ELR (cell line): ENCODE measurements at regions not wholly inside any gene's neighbourhood (a gene's known extent, or its start where the extent isn't known, plus 50 kb on each side); places are given as distances from the start of the nearest gene placed in this dataset.
"Not testable (repeated sequence)": the region's sequence is repeated elsewhere in the genome, so short reads cannot be mapped to it uniquely, and the experiment has no call there.

Source experiments
- DNase-seq: peaks from one replicate; pipeline ENCODE4 v3.0.0-alpha.2; 2015; ENCODE audit warnings: low read depth

DNA sequence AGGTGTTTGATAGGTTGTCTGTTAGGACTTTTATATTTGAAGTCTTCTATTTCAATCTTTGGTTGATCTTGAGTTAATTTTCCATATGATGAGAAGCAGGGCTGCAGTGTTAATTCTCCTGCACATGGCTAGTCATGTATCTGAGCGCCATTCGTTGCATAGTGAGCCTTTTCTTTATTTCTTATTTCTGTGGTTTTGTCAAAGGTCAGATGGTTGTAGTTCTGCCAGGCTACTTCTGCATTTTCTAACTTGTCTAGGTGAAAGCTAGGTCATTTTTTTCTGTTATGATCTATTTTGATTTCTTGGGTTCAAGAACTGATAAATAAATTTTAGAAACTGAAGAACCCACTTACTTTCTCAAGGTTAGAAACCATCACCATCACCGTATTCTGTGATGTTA, 56.7 kb downstream of the CCDC74A start:
- no peak for DNase-seq

DNA sequence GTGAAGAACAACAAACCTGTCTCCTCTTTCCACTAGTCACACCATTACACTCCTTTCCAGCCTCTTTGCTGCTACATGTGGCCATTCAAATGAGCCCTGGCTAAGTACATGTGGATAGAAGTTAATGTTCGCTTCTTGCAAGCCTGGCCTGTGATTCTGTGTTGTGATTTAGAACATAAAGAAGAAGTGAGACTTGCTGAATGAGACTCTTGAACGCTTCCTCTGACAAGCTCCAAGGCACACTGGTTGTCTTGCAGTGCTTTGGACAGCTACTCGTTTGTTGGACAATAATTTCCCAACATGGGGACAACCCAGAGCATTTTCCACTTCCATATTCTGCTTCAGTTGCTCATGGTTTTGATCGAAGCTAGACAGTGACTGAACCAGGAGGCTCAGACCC, 57.3 kb downstream of the CCDC74A start:
- DNase-seq = no peak

DNA sequence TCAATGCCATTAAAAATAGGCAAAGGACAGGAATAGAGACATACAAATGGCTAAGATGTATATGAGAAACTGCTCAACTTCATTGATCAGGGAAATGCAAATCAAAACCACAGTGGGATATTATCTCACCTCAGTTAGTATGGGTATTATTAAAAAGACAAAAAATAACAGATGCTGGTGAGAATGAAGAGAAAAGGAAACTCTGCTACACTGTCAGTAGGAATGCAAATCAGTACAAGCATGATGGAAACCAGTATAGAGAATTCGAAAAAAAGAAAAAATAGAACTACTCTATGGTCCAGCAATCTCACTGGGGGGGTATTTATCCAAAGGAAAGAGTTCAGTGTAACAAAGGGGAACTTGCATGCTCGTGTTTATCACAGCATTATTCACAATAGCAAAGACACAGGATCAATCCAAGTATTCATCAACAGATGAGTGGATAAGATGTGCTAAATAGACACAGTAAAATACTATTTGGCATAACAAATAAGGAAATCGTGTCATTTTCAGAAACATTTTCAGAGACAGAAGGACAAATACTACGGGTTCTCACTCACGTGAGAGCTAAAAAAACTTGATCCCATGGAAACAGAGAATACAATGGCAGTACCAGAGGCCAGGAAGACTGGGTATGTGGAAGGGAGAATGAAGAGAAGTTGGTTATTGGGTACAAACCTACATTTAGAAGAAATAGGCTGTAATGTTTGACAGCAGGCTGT, 60.6 kb downstream of the CCDC74A start:
- no peak for DNase-seq

DNA sequence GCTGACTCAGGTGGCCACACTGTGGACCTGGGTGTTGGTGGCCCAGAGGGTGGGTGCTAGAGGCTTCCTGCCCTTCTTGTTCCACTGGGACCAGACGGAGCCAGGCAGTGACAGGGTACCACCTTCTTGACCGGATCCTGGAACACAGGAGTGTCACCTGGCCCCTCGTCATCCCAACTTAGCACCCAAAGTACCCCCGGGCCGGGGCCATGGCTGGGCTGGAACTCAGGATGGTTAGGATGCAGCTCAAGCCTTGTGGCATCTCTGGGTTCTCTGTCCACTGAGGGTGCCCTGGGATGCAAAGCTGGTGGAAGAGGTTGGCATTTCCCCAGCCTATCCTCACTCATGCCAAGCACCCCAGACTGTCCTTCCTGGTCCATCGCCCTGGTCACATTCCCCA, 61.4 kb downstream of the CCDC74A start:
- DNase-seq = not testable (repeated sequence)

DNA sequence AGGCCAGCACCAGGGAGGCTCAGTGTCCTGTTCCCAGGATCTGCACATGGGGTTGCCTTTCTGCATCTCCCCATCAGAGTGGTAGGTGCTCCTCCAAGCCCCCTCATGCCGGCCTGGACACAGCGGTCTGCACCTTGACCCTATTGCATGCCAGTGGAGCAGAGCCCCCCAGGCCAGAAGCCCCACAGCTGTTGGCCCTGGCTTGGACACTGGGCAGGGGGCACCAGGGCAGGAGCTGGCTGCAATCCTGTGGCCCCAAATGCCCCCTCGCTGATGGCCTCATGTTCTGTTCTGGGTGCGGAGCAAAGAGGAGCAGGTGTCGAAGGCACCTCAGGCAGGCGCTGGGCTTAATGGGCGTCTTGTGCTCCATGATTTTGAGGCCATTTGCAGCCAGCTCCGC, 62.7 kb downstream of the CCDC74A start:
- DNase-seq = no peak

DNA sequence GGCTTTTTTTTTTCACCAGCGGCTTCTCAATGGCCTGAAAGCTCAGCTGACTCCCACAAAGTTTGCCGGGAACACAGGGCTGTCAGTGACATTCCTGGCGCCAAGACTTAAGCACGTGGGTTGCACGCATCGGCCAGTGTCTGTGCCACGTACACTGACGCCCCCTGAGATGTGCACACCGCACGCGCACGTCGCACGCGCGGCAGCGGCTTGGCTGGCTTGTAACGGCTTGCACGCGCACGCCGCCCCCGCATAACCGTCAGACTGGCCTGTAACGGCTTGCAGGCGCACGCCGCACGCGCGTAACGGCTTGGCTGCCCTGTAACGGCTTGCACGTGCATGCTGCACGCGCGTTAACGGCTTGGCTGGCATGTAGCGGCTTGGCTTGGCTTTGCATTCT, 63.2 kb downstream of the CCDC74A start:
- DNase-seq = no peak

DNA sequence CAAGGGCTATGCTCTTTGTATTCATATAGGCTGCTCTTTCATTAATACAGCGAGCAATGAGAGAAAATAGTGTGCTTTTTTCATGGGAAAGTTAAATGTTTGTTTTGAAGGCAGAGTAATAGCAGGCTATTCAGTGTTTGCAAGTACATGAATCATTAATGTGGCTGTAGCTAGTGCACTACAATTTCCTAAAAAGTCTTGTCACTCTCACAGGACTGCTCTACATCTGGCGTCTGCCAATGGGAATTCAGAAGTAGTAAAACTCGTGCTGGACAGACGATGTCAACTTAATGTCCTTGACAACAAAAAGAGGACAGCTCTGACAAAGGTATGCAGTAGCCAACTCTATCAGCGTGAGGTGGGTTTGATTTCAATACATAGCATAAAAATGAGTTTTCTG, 68.9 kb downstream of the CCDC74A start:
- not testable (repeated sequence) for DNase-seq

DNA sequence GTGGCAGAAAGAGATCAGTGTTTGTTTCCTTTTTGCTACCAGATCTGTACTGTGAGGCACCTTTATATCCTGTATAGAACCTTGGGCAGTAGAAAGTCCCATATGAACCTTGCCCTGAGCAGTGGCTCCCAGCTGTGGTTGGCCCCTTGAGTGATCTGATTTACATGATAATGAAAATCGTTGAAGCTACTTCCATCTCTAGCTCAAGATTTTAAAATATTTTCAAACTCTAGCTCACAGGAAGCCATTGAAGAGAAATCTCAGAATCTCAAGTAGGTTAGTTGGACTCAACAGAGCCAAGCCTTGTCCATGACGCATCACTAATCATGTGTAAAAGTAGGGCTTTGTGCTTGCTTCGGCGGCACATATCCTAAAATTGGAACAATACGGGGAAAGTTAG, 74.8 kb downstream of the CCDC74A start:
- not testable (repeated sequence) for DNase-seq

DNA sequence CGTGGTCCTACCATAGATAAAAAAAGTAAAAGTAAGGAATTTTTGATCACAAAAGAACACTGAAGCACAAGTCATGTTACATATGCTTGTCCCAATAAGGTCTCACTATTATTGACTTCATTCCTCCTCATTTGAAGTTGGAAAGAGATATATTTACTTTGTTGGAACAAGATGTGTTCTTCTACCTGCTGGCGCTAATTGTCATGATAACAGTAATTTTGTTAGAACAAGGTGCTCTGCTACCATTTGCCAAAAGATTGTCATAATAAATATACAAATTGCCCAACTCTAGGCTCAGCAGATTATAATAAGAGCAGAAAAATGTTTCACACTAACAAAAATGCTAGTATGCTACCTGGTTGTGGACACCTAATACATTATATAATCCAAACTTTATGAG, 77.0 kb downstream of the CCDC74A start:
- DNase-seq = not testable (repeated sequence)

DNA sequence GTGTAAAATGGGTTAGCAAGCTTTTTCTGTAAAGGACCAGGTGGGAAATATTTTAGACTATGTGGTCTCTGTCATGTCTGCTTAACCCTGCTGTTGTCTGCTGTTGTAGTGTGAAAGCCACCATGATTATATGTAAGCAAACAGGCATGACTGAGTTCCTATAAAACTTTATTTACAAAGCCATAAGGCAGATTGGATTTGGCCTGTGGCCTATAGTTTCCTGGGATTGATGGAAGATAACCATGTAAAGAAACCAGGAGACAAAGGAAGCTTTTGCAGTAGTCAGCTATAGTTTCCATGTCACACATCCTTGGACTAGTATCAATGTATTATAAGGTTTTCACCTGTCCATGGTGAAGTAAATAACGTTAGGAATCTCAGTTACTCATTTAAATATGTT, 78.7 kb downstream of the CCDC74A start:
- DNase-seq = not testable (repeated sequence)

DNA sequence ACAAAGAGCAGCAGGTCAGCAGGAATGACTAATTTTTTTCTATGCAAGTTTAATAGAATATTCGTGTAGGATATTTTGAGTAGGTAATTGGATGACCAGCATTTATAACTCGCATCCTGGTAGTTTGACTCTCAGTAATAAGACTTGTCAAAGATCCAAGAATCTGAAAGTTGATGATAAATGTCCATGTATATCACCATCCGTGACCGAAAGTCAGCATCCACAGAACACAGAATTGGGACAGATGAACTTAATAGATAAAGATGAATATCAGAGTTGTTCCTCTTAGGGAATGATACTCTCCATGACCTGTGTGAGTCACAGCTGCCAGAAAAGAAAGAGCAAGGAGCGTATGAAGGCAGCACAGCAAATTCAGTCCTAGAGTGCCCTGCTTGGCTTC, 79.4 kb downstream of the CCDC74A start:
- not testable (repeated sequence) for DNase-seq

DNA sequence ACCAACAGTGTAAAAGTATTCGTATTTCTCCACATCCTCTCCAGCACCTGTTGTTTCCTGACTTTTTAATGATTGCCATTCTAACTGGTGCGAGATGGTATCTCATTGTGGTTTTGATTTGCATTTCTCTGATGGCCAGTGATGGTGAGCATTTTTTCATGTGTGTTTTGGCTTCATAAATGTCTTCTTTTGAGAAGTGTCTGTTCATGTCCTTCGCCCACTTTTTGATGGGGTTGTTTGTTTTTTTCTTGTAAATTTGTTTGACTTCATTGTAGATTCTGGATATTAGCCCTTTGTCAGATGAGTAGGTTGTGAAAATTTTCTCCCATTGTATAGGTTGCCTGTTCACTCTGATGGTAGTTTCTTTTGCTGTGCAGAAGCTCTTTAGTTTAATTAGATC, 86.9 kb downstream of the CCDC74A start:
- not testable (repeated sequence) for DNase-seq

DNA sequence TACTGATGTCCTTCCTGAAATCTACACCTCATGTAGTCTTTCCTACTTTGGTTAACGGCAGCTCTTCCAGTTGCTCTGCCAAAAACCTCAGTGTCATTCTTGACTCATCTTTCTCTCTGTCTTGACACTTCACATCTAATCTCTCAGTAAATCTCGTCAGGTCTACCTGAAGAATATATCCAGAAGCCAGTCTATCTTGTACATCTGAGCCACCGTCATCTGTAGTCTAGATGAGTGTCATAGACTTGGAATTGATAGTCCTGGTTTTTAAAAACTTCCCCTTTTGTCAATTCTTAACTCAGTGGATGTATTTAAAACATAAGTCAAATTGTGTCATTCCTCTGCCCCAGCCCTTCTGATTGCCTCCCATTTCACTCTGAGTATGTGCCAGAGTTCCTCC, 90.6 kb downstream of the CCDC74A start:
- DNase-seq = not testable (repeated sequence)

DNA sequence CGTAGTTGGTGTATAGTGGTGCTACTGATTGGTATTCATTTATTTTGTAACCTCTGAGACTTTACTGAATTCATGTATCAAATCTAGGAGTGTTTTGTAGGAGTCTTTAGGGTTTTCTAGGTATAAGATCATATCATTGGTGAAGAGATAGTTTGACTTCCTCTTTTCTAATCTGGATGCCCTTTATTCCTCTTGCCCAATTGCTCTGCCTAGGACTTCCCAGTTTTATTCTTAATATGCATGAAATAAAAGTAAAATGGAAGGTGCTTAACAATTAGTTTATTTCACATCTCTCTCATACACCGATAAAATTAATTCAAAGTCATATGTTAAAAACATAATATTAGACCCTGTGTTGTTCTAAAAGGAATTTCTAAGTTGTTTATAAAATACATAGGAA, 95.2 kb downstream of the CCDC74A start:
- not testable (repeated sequence) for DNase-seq

DNA sequence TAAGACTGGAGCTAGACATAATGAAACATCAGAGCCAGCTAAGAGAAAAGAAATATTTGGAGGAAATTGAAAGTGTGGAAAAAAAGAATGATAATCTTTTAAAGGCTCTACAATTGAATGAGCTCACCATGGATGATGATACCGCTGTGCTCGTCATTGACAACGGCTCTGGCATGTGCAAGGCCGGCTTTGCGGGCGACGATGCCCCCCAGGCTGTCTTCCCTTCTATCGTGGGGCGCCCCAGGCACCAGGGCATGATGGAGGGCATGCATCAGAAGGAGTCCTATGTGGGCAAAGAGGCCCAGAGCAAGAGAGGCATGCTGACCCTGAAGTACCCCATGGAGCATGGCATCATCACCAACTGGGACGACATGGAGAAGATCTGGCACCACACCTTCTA, 98.3 kb downstream of the CCDC74A start:
- DNase-seq = not testable (repeated sequence)

DNA sequence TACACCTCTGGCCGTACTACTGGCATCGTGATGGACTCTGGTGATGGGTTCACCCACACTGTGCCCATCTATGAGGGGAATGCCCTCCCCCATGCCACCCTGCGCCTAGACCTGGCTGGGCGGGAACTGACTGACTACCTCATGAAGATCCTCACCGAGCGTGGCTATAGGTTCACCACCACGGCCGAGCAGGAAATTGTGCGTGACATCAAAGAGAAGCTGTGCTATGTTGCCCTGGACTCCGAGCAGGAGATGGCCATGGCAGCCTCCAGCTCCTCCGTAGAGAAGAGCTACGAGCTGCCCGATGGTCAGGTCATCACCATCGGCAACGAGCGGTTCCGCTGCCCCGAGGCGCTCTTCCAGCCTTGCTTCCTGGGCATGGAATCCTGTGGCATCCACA, 98.9 kb downstream of the CCDC74A start:
- not testable (repeated sequence) for DNase-seq

DNA sequence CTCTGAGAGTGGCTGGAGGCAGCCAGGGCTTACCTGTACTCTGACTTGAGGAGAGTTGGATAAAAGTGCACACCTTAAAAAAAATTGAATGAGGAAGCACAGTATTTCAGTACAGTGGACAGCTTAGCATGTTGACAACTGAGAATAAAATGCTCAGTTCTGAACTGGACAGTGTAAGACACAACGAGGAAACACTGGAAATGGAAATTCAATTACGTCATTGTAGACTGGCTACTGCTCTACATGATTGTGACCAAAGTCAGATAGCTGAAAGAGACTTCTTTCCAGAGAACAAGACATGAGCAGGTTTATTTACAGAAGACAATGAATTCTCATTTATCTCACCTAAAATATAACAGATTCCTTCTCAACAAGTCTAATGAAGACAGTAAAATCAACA, 100.1 kb downstream of the CCDC74A start:
- not testable (repeated sequence) for DNase-seq

DNA sequence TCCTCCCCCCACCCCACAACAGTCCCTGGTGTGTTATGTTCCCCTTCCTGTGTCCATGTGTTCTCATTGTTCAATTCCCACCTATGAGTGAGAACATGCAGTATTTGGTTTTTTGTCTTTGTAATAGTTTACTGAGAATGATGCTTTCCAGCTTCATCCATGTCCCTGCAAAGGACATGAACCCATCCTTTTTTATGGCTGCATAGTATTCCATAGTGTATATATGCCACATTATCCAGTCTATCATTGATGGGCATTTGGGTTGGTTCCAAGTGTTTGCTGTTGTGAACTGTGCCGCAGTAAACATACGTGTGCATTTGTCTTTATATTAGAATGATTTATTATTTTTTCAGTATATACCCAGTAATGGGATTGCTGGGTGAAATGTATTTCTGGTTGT, 104.0 kb downstream of the CCDC74A start:
- DNase-seq = not testable (repeated sequence)

DNA sequence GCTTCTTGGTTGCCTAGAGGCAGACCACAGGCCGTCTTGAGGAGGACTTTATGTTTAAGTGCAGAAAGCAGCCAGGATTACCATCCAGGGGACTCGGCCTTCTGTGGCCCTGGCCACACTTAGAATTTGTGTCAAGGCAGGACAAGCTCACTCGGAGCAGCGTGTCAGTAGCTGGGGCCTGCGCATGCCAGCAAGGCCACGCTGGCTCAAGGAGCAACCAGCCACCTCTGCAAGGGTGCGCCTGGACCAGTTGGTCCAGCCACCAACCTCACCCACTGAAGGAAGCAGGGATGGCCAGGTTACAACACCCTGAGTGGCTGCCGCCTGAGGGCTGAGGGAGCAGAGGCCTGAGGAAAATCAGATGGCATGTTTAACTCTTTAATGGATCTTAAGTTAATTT, 105.7 kb downstream of the CCDC74A start:
- DNase-seq = not testable (repeated sequence)

DNA sequence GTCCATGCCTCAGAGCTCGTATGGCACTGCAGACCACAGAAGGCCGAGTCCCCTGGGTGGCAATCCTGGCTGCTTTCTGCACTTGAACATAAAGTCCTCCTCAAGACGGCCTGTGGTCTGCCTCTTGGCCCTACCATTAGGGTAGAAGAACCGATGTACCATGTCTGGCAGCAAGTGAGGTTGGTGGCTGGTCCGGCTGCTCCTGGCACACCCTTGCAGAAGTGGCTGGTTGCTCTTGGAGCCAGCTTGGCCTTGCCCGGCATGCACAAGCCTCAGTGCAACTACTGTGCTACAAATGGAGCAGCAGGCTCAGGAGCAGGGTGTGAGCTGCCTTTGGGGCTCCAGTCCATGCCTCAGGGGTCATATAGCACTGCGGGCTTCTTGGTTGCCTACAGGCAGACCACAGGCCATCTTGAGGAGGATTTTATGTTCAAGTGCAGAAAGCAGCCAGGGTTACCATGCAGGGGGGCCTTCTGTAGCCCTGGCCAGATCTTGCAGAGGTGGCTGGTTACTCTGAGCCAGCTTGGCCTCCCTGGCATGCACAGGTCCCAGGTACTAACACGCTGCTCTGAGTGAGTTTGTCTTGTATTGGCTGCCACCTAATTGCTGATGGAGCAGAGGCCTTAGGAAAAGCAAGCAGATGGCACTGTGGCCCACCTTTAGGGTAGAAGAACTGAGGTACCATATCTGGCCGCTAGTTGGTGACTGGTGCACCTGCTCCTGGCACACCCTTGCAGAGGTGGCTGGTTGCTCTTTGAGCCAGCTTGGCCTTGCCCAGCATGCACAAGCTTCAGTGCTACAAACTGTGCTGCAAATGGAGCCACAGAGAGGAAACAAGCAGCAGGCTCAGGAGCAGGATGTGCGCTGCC, 106.4 kb downstream of the CCDC74A start:
- DNase-seq = not testable (repeated sequence)

DNA sequence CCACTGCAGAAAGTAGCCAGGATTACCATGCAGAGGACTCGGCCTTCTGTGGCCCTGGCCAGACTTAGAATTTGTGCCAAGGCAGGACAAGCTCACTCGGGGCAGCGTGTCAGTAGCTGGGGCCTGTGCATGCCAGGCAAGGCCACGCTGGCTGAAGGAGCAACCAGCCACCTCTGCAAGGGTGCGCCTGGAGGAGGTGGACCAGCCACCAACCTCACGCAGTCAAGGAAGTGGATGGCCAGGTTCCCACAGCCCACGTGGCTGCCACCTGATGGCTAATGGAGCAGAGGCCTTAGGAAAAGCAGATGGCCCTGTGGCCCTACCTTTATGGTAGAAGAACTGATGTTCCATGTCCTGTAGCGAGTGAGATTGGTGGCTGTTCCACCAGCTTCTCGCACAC, 107.9 kb downstream of the CCDC74A start:
- DNase-seq = no peak

DNA sequence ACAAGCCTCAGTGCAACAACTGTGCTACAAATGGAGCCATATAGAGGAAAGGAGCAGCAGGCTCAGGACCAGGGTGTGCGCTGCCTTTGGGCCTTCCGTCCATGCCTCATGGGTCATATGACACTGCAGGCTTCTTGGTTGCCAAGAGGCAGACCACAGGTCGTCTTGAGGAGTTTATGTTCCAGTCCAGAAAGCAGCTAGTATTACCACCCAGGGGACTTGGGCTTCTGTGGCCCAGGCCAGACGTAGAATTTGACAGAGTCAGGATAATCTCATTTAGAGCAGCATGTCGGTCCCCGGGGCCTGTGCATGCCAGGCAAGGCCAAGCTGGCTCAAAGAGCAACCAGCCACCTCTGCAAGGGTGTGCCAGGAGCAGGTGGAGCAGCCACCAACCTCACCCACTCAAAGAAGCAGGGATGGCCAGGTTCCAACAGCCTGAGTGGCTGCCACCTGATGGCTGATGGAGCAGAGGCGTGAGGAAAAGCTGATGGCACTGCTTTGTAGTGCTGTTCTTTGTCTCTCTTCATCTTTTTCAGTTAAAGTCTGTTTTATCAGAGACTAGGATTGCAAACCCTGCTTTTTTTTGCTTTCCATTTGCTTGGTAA, 109.1 kb downstream of the CCDC74A start:
- not testable (repeated sequence) for DNase-seq
